ENCODE measurements at regions not wholly inside any gene's neighbourhood (a gene's known extent, or its start where the extent isn't known, plus 50 kb on each side); places are given as distances from the start of the nearest gene placed in this dataset.

GRCh38 chr4:85376285-85376684 lies 98.7 kb upstream of the ARHGAP24 start:
- DNase-seq (ENCODE audit: extremely low read depth, low read depth) = no peak

GRCh38 chr4:85381968-85382367 lies 93.0 kb upstream of the ARHGAP24 start:
- no peak for DNase-seq (ENCODE audit: extremely low read depth, low read depth)

- no peak for DNase-seq (ENCODE audit: extremely low read depth, low read depth)
These were observed 83.9 kb upstream of the ARHGAP24 start for GRCh38 chr4:85391071-85391470.

GRCh38 chr4:85391589-85392410 lies 83.2 kb upstream of the ARHGAP24 start:
- DNase-seq (ENCODE audit: extremely low read depth, low read depth) = no peak

GRCh38 chr4:85393201-85393600 lies 81.7 kb upstream of the ARHGAP24 start:
- no peak for DNase-seq (ENCODE audit: extremely low read depth, low read depth)

- DNase-seq (ENCODE audit: extremely low read depth, low read depth) = no peak
These were observed 76.7 kb upstream of the ARHGAP24 start for GRCh38 chr4:85398276-85398675.

- no peak for DNase-seq (ENCODE audit: extremely low read depth, low read depth)
These were observed 75.7 kb upstream of the ARHGAP24 start for GRCh38 chr4:85399270-85399669.

- no peak for DNase-seq (ENCODE audit: extremely low read depth, low read depth)
These were observed 72.6 kb upstream of the ARHGAP24 start for GRCh38 chr4:85402371-85402770.

GRCh38 chr4:85406185-85406584 lies 68.8 kb upstream of the ARHGAP24 start:
- no peak for DNase-seq (ENCODE audit: extremely low read depth, low read depth)

GRCh38 chr4:85407546-85407945 lies 67.4 kb upstream of the ARHGAP24 start:
- no peak for DNase-seq (ENCODE audit: extremely low read depth, low read depth)

GRCh38 chr4:85408301-85408700 lies 66.6 kb upstream of the ARHGAP24 start:
- DNase-seq (ENCODE audit: extremely low read depth, low read depth) = no peak

- no peak for DNase-seq (ENCODE audit: extremely low read depth, low read depth)
These were observed 65.7 kb upstream of the ARHGAP24 start for GRCh38 chr4:85409251-85409650.

GRCh38 chr4:85411386-85411785 lies 63.6 kb upstream of the ARHGAP24 start:
- DNase-seq (ENCODE audit: extremely low read depth, low read depth) = no peak

- no peak for DNase-seq (ENCODE audit: extremely low read depth, low read depth)
These were observed 60.0 kb upstream of the ARHGAP24 start for GRCh38 chr4:85414972-85415371.

GRCh38 chr4:85416094-85416493 lies 58.9 kb upstream of the ARHGAP24 start:
- DNase-seq (ENCODE audit: extremely low read depth, low read depth) = no peak

- DNase-seq (ENCODE audit: extremely low read depth, low read depth) = no peak
These were observed 55.8 kb upstream of the ARHGAP24 start for GRCh38 chr4:85419103-85419502.

GRCh38 chr4:85420831-85421230 lies 54.1 kb upstream of the ARHGAP24 start:
- no peak for DNase-seq (ENCODE audit: extremely low read depth, low read depth)

GRCh38 chr4:85423431-85423830 lies 51.5 kb upstream of the ARHGAP24 start:
- no peak for DNase-seq (ENCODE audit: extremely low read depth, low read depth)

All from NCI-H460 (cell line).